ENCODE measurements at regions not wholly inside any gene's neighbourhood (a gene's known extent, or its start where the extent isn't known, plus 50 kb on each side); places are given as distances from the start of the nearest gene placed in this dataset.
"Not testable (repeated sequence)": the region's sequence is repeated elsewhere in the genome, so short reads cannot be mapped to it uniquely, and the experiment has no call there.

- DNase-seq (ENCODE audit: low read depth in 2 of 2) = no peak
These were observed 545.4 kb downstream of the TBC1D22A start for GRCh38 chr22:47307822-47308221.

GRCh38 chr22:47307326-47307725 is 544.9 kb downstream of the TBC1D22A start:
- DNase-seq (ENCODE audit: low read depth in 2 of 2) = no peak

- no peak for DNase-seq (ENCODE audit: low read depth in 2 of 2)
These were observed 542.4 kb downstream of the TBC1D22A start for GRCh38 chr22:47304854-47305253.

- no peak for DNase-seq (ENCODE audit: low read depth in 2 of 2)
These were observed 541.9 kb downstream of the TBC1D22A start for GRCh38 chr22:47304191-47304831.

- no peak for DNase-seq (ENCODE audit: low read depth in 2 of 2)
These were observed 540.9 kb downstream of the TBC1D22A start for GRCh38 chr22:47303161-47303890.

- DNase-seq (ENCODE audit: low read depth in 2 of 2) = not testable (repeated sequence)
These were observed 540.1 kb downstream of the TBC1D22A start for GRCh38 chr22:47302587-47302986.

- DNase-seq (ENCODE audit: low read depth in 2 of 2) = no peak
These were observed 539.5 kb downstream of the TBC1D22A start for GRCh38 chr22:47301820-47302475.

- DNase-seq (ENCODE audit: low read depth in 2 of 2) = no peak
These were observed 538.4 kb downstream of the TBC1D22A start for GRCh38 chr22:47300698-47301405.

GRCh38 chr22:47299863-47300697 is 537.6 kb downstream of the TBC1D22A start:
- no peak for DNase-seq (ENCODE audit: low read depth in 2 of 2)

- DNase-seq (ENCODE audit: low read depth in 2 of 2) = no peak
These were observed 536.9 kb downstream of the TBC1D22A start for GRCh38 chr22:47299211-47299862.

GRCh38 chr22:47298017-47298785 is 535.8 kb downstream of the TBC1D22A start:
- no peak for DNase-seq (ENCODE audit: low read depth in 2 of 2)

- no peak for DNase-seq (ENCODE audit: low read depth in 2 of 2)
These were observed 535.0 kb downstream of the TBC1D22A start for GRCh38 chr22:47297261-47298016.

GRCh38 chr22:47296405-47297260 is 534.2 kb downstream of the TBC1D22A start:
- DNase-seq (ENCODE audit: low read depth in 2 of 2) = no peak

- no peak for DNase-seq (ENCODE audit: low read depth in 2 of 2)
These were observed 533.5 kb downstream of the TBC1D22A start for GRCh38 chr22:47295982-47296381.

GRCh38 chr22:47295226-47295901 is 532.9 kb downstream of the TBC1D22A start:
- no peak for DNase-seq (ENCODE audit: low read depth in 2 of 2)

GRCh38 chr22:47294576-47294975 is 532.1 kb downstream of the TBC1D22A start:
- DNase-seq (ENCODE audit: low read depth in 2 of 2) = no peak

GRCh38 chr22:47294222-47294532 is 531.7 kb downstream of the TBC1D22A start:
- no peak for DNase-seq (ENCODE audit: low read depth in 2 of 2)
